ENCODE measurements at regions not wholly inside any gene's neighbourhood (a gene's known extent, or its start where the extent isn't known, plus 50 kb on each side); places are given as distances from the start of the nearest gene placed in this dataset.

DNA sequence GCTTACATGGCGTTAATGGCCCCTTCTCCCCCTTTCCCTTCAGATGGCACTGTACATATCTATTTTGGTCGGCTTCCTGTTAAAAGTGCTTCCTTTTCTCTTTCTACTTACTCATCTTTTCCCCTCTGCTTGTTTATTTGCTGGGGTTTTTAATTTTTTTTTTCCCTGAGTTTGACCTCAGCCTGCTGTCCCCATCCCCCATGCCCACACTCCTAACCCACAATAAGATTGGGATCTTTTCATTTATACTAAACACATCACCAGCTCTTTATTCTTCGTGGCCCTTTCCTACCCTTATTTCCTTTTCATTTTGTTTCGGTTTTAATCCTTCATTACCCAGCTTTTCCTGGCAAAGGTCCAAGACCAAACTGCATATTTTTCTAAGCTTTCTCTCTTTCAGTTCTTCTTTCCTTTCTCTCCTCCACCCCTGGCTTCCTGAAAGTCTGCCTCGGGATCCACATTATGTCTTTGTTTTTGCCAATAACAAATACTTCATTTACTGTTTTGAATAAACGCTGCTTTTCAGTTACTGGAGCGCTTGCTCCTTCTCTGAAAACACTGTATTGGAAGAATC is 152.0 kb upstream of the USP9X start:
- TF ChIP-seq, protein P1, sequence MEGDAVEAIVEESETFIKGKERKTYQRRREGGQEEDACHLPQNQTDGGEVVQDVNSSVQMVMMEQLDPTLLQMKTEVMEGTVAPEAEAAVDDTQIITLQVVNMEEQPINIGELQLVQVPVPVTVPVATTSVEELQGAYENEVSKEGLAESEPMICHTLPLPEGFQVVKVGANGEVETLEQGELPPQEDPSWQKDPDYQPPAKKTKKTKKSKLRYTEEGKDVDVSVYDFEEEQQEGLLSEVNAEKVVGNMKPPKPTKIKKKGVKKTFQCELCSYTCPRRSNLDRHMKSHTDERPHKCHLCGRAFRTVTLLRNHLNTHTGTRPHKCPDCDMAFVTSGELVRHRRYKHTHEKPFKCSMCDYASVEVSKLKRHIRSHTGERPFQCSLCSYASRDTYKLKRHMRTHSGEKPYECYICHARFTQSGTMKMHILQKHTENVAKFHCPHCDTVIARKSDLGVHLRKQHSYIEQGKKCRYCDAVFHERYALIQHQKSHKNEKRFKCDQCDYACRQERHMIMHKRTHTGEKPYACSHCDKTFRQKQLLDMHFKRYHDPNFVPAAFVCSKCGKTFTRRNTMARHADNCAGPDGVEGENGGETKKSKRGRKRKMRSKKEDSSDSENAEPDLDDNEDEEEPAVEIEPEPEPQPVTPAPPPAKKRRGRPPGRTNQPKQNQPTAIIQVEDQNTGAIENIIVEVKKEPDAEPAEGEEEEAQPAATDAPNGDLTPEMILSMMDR (IDR thresholded peaks at IDR 0.05), result no peak
- TF ChIP-seq POLR2AphosphoS5 (IDR thresholded peaks at IDR 0.05), result no peak
